ENCODE measurements at regions not wholly inside any gene's neighbourhood (a gene's known extent, or its start where the extent isn't known, plus 50 kb on each side); places are given as distances from the start of the nearest gene placed in this dataset.

- TF ChIP-seq ZNF274 (IDR thresholded peaks at IDR 0.05; ENCODE audit: low read depth, low read length) (no peak), SUZ12 (IDR thresholded peaks at IDR 0.05; ENCODE audit: extremely low read depth, insufficient read depth, insufficient read length) (no peak)
Observed at GRCh38 chr18:65326805-65327204, 424.0 kb upstream of the CDH7 start.
